RWPE2 (cell line): ENCODE measurements at regions not wholly inside any gene's neighbourhood (a gene's known extent, or its start where the extent isn't known, plus 50 kb on each side); places are given as distances from the start of the nearest gene placed in this dataset.

Source experiments
- ATAC-seq: fragments of 200-7000 bp; cut with Tn5 transposase; 3 replicates; pipeline ENCODE4 v1.9.1; 2021; ENCODE audit warnings: low read depth
- DNase-seq: peaks from one replicate; pipeline ENCODE4 v3.0.0-alpha.2; 2020; ENCODE audit warnings: low spot score
- H3K27ac ChIP-seq: fragments of 450-650 bp; 2 replicates; pipeline ENCODE4 v1.5.1; 2017; ENCODE audit warnings: mild to moderate bottlenecking; ENCODE audit not compliant: poor library complexity, severe bottlenecking
- H3K27me3 ChIP-seq: fragments of 250-450 bp; sonication (Bioruptor Pico); 2 replicates; pipeline ENCODE4 v1.5.1; 2021; ENCODE audit warnings: mild to moderate bottlenecking, moderate library complexity; ENCODE audit not compliant: insufficient read depth, poor library complexity, severe bottlenecking
- H3K36me3 ChIP-seq: fragments of 250-450 bp; sonication (Bioruptor Pico); 2 replicates; pipeline ENCODE4 v1.5.1; 2020; ENCODE audit warnings: low read depth, mild to moderate bottlenecking, moderate library complexity
- H3K4me1 ChIP-seq: fragments of 250-450 bp; sonication (Bioruptor Pico); 2 replicates; pipeline ENCODE4 v1.5.1; 2021; ENCODE audit warnings: mild to moderate bottlenecking, moderate library complexity; ENCODE audit not compliant: insufficient read depth, poor library complexity, severe bottlenecking
- H3K4me3 ChIP-seq: fragments of 250-450 bp; sonication (Bioruptor Pico); 2 replicates; pipeline ENCODE4 v1.5.1; 2021; ENCODE audit warnings: mild to moderate bottlenecking, moderate library complexity; ENCODE audit not compliant: severe bottlenecking
- H3K9me3 ChIP-seq: fragments of 250-450 bp; sonication (Bioruptor Pico); 2 replicates; pipeline ENCODE4 v1.5.1; 2021; ENCODE audit warnings: mild to moderate bottlenecking, moderate library complexity; ENCODE audit not compliant: severe bottlenecking
- CTCF ChIP-seq: fragments of 450-650 bp; IDR thresholded peaks from one replicate; pipeline ENCODE4 v1.5.1; 2017; ENCODE audit warnings: mild to moderate bottlenecking, moderate library complexity; ENCODE audit not compliant: poor library complexity, severe bottlenecking

GRCh38 chr13:64000321-64000720 is 2584.7 kb upstream of the PCDH20 start:
- ATAC-seq, result no peak
- Histone ChIP-seq H3K4me1 (no peaks in the 10 kb centered on the region), H3K27ac (no peak overlapping the region), H3K9me3 (no peaks in the 10 kb centered on the region), H3K36me3 (no peaks in the 10 kb centered on the region), H3K27me3 (no peaks in the 10 kb centered on the region), H3K4me3 (no peak overlapping the region)
- DNase-seq, result no peak
- TF ChIP-seq CTCF, result no peak

- H3K4me3 ChIP-seq, result no peak overlapping the region
- ATAC-seq (no peak), DNase-seq (no peak)
- no peaks in the 10 kb centered on the region for H3K36me3 ChIP-seq
- H3K27ac ChIP-seq, result no peak overlapping the region
- H3K9me3 ChIP-seq, result no peaks in the 10 kb centered on the region
- H3K27me3 ChIP-seq, result no peaks in the 10 kb centered on the region
- no peaks in the 10 kb centered on the region for H3K4me1 ChIP-seq
- no peak for TF ChIP-seq CTCF
Measured at GRCh38 chr13:63999614-64000305, 2584.1 kb upstream of the PCDH20 start.

- Histone ChIP-seq H3K4me1 (no peaks in the 10 kb centered on the region), H3K9me3 (no peaks in the 10 kb centered on the region), H3K36me3 (no peaks in the 10 kb centered on the region), H3K4me3 (no peak overlapping the region), H3K27ac (no peak overlapping the region), H3K27me3 (no peaks in the 10 kb centered on the region)
- ATAC-seq (no peak), DNase-seq (no peak)
- TF ChIP-seq CTCF, result no peak
Measured at GRCh38 chr13:63983366-63983765, 2567.7 kb upstream of the PCDH20 start.

GRCh38 chr13:63979951-63980350 is 2564.3 kb upstream of the PCDH20 start:
- ATAC-seq (no peak), DNase-seq (no peak)
- TF ChIP-seq CTCF, result no peak
- no peaks in the 10 kb centered on the region for H3K36me3 ChIP-seq
- H3K4me1 ChIP-seq, result no peaks in the 10 kb centered on the region
- H3K9me3 ChIP-seq, result no peaks in the 10 kb centered on the region
- H3K27me3 ChIP-seq, result no peaks in the 10 kb centered on the region
- H3K27ac ChIP-seq, result no peak overlapping the region
- H3K4me3 ChIP-seq, result no peak overlapping the region

GRCh38 chr13:63972328-63972727 is 2556.7 kb upstream of the PCDH20 start:
- Histone ChIP-seq H3K27me3 (no peaks in the 10 kb centered on the region), H3K36me3 (no peaks in the 10 kb centered on the region), H3K9me3 (no peaks in the 10 kb centered on the region), H3K4me1 (no peaks in the 10 kb centered on the region), H3K27ac (no peak overlapping the region), H3K4me3 (no peak overlapping the region)
- DNase-seq, result no peak
- TF ChIP-seq CTCF, result no peak
- no peak for ATAC-seq
